NCI-H2107 treated with DMSO at 0.1 percent for 48 hours (cell line): ENCODE measurements at regions not wholly inside any gene's neighbourhood (a gene's known extent, or its start where the extent isn't known, plus 50 kb on each side); places are given as distances from the start of the nearest gene placed in this dataset.
A peak's percentile ranks its signal among the peaks of the same experiment; 100 is the strongest.

Experiments used
- DNase-seq: peaks from one replicate; lab custom pipeline; 2025; ENCODE audit not compliant: unreplicated experiment; lab: John Stamatoyannopoulos, UW

- DNase-seq: no peak
Observed at GRCh38 chr1:37309574-37309973, 164.8 kb upstream of the ZC3H12A start.

GRCh38 chr1:37310064-37310463 is 164.3 kb upstream of the ZC3H12A start:
- DNase-seq: no peak

- peak; percentile 58 for DNase-seq
Observed at GRCh38 chr1:37315371-37315846, 159.0 kb upstream of the ZC3H12A start.

- DNase-seq: no peak
Observed at GRCh38 chr1:37317870-37318467, 156.4 kb upstream of the ZC3H12A start.

GRCh38 chr1:37318490-37318889 is 155.9 kb upstream of the ZC3H12A start:
- DNase-seq: no peak

- DNase-seq: no peak
Observed at GRCh38 chr1:37319284-37319683, 155.1 kb upstream of the ZC3H12A start.

GRCh38 chr1:37323486-37324377 is 150.6 kb upstream of the ZC3H12A start:
- peak; percentile 34 for DNase-seq

GRCh38 chr1:37325010-37325409 is 149.4 kb upstream of the ZC3H12A start:
- peak; percentile 58 for DNase-seq

- no peak for DNase-seq
Observed at GRCh38 chr1:37325509-37326437, 148.6 kb upstream of the ZC3H12A start.

GRCh38 chr1:37332126-37332525 is 142.3 kb upstream of the ZC3H12A start:
- DNase-seq: no peak

GRCh38 chr1:37338658-37339057 is 135.7 kb upstream of the ZC3H12A start:
- DNase-seq: peak; percentile 42

GRCh38 chr1:37342736-37343135 is 131.6 kb upstream of the ZC3H12A start:
- no peak for DNase-seq

GRCh38 chr1:37347104-37347649 is 127.2 kb upstream of the ZC3H12A start:
- DNase-seq: peak; percentile 25

GRCh38 chr1:37353871-37354270 is 120.5 kb upstream of the ZC3H12A start:
- DNase-seq: no peak

- DNase-seq: no peak
Observed at GRCh38 chr1:37354876-37355650, 119.3 kb upstream of the ZC3H12A start.

- no peak for DNase-seq
Observed at GRCh38 chr1:37358992-37359391, 115.4 kb upstream of the ZC3H12A start.

- DNase-seq: no peak
Observed at GRCh38 chr1:37360011-37360410, 114.4 kb upstream of the ZC3H12A start.

GRCh38 chr1:37362594-37363385 is 111.6 kb upstream of the ZC3H12A start:
- no peak for DNase-seq

GRCh38 chr1:37363535-37363934 is 110.8 kb upstream of the ZC3H12A start:
- DNase-seq: no peak
